ENCODE measurements at regions not wholly inside any gene's neighbourhood (a gene's known extent, or its start where the extent isn't known, plus 50 kb on each side); places are given as distances from the start of the nearest gene placed in this dataset.
"Not testable (repeated sequence)": the region's sequence is repeated elsewhere in the genome, so short reads cannot be mapped to it uniquely, and the experiment has no call there.

DNA sequence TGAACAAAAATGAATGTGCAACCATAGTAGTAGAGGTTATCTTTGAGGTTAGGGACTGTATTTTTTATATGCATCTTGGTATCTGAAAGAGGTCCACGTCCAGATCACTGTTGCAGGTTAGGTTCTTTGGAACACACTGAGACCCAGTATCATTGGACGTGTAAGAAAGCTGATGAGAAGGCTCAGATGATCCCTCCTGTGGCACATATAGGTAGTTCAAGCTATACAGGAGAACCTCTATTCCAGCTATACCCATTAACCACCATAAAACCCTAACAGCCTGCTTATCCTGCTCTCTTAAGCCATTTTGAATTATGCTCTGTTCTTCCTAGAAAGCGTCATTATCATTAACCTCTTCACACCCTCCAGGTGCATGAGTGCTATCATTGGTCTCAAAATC lies 930.7 kb upstream of the HS3ST1 start:
- intact Hi-C loops (cut with micrococcal nuclease) = no loop called here
- no peak overlapping the region for H3K27ac Mint-ChIP-seq
- no peaks in the 10 kb centered on the region for H3K4me1 Mint-ChIP-seq (ENCODE audit: low read depth)
- no peak overlapping the region for H3K4me3 Mint-ChIP-seq (ENCODE audit: low read depth)
- no peaks in the 10 kb centered on the region for H3K27me3 Mint-ChIP-seq (ENCODE audit: low read depth)
- H3K9me3 Mint-ChIP-seq = peaks cover 18% of the 10 kb centered on the region
- no peak for DNase-seq (ENCODE audit: low spot score)
- H3K36me3 Mint-ChIP-seq (ENCODE audit: low read depth) = no peaks in the 10 kb centered on the region

DNA sequence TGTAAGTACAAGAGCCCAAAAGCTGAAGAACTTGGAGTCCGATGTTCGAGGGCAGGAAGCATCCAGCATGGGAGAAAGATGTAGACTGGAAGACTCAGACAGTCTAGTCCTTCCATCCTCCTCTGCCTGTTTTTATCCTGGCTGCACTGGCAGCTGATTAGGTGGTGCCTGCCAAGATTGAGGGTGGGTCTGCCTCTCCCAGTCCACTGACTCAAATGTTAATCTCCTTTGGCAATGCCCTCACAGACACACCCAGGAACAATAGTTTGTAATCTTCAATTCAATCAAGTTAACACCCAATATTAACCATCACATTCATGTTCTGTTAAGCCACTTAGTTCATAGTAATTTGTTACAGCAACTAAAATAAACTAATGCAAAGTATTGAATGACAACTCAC lies 904.4 kb upstream of the HS3ST1 start:
- H3K36me3 Mint-ChIP-seq (ENCODE audit: low read depth); H3K27ac Mint-ChIP-seq; H3K4me1 Mint-ChIP-seq (ENCODE audit: low read depth); H3K27me3 Mint-ChIP-seq (ENCODE audit: low read depth); DNase-seq (ENCODE audit: low spot score); intact Hi-C loops (cut with micrococcal nuclease); H3K4me3 Mint-ChIP-seq (ENCODE audit: low read depth): not testable (repeated sequence)
- peaks cover 28% of the 10 kb centered on the region for H3K9me3 Mint-ChIP-seq

DNA sequence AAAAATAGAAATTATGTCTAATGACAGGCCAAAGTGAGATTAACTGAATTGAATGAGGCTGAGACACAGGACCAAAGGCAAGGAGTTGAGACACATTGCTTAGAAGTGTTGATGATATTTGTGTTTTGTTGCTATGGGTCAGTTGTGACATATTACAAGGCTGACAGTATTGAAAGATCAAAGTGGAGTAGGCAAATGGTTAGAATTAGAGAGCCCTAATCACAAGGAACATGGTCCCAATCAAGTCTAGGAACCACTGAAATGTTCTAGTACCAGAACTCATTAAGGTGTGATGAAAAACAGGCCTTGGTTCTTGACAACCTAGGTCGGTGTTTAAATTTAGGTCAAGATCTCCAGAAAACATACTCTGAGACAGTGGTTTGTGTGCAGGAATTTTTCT lies 896.3 kb upstream of the HS3ST1 start:
- peaks cover 13% of the 10 kb centered on the region for H3K9me3 Mint-ChIP-seq

DNA sequence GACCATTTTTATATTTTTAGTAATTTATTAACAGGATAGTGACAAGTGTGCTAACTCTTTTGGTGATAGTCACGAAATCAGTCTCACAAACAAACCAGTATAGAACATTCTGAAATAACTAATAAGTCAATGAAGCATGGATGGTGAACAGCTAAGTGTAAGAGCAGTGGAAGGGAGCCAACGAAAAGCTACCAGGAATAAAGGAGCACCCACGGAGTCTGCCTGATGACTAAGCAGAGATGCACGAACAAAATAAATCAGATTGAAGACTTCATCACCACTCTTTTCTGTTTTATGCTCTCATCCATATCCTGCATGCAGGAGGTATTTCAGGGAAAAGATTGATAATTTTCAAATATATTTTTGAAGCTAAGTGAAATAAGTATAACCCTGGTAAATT lies 891.1 kb upstream of the HS3ST1 start:
- Mint-ChIP-seq H3K4me1 (ENCODE audit: low read depth) (no peaks in the 10 kb centered on the region), H3K9me3 (peaks cover 9% of the 10 kb centered on the region), H3K36me3 (ENCODE audit: low read depth) (no peaks in the 10 kb centered on the region), H3K27me3 (ENCODE audit: low read depth) (no peaks in the 10 kb centered on the region), H3K27ac (no peak overlapping the region), H3K4me3 (ENCODE audit: low read depth) (no peak overlapping the region)
- intact Hi-C loops (cut with micrococcal nuclease) = no loop called here
- no peak for DNase-seq (ENCODE audit: low spot score)

More for the DNA sequence above, 896.3 kb upstream of the HS3ST1 start:
- intact Hi-C loops (cut with micrococcal nuclease) = no loop called here
- Mint-ChIP-seq H3K27ac (no peak overlapping the region), H3K4me1 (ENCODE audit: low read depth) (no peaks in the 10 kb centered on the region), H3K36me3 (ENCODE audit: low read depth) (no peaks in the 10 kb centered on the region), H3K4me3 (ENCODE audit: low read depth) (no peak overlapping the region), H3K27me3 (ENCODE audit: low read depth) (no peaks in the 10 kb centered on the region)
- no peak for DNase-seq (ENCODE audit: low spot score)

DNA sequence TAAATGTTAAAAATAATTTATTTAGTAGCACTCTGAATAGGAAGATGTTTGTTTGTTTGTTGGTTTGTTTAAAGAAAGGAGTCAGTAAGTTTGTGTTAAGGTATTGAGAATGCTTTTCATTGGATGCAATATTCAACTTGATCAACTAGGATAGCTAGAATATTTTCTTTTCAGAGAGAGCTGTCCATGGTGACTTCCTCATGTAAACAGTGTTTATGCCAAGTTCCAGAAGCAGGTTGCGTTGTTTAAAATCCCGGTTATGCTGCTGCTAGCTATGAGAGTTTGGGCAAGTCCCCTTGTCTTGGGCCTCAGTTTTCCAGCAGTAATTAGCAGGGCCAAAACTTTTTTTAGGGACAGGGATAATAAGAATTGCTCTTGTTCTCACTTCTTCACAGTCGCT lies 876.2 kb upstream of the HS3ST1 start:
- Mint-ChIP-seq H3K4me3 (ENCODE audit: low read depth) (no peak overlapping the region), H3K4me1 (ENCODE audit: low read depth) (no peaks in the 10 kb centered on the region), H3K36me3 (ENCODE audit: low read depth) (no peaks in the 10 kb centered on the region), H3K9me3 (peaks cover 53% of the 10 kb centered on the region), H3K27me3 (ENCODE audit: low read depth) (no peaks in the 10 kb centered on the region), H3K27ac (no peak overlapping the region)
- intact Hi-C loops (cut with micrococcal nuclease) = no loop called here
- DNase-seq (ENCODE audit: low spot score) = no peak

DNA sequence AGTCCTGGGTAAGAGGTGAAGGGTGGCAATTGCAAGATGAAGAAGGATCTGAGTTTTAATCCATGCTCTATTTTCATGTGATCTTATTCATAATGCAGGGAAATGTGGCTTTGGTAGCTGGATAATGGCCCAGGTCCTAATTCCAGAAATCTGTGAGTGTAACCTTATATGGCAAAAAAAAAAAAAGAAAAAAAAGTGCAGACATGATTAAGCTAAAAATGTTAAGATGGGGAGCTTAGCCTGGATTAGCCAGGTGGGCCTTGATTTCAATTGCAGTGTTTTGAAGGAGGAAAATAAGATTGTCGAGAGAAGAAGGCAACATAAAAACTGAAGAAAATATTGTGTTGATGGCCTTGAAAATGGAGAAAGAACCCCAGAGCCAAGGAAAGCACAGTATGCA lies 867.7 kb upstream of the HS3ST1 start:
- Mint-ChIP-seq H3K27me3 (ENCODE audit: low read depth) (no peaks in the 10 kb centered on the region), H3K27ac (no peak overlapping the region), H3K36me3 (ENCODE audit: low read depth) (no peaks in the 10 kb centered on the region), H3K9me3 (peaks cover 24% of the 10 kb centered on the region), H3K4me3 (ENCODE audit: low read depth) (no peak overlapping the region), H3K4me1 (ENCODE audit: low read depth) (no peaks in the 10 kb centered on the region)
- DNase-seq (ENCODE audit: low spot score) = no peak
- intact Hi-C loops (cut with micrococcal nuclease) = no loop called here

DNA sequence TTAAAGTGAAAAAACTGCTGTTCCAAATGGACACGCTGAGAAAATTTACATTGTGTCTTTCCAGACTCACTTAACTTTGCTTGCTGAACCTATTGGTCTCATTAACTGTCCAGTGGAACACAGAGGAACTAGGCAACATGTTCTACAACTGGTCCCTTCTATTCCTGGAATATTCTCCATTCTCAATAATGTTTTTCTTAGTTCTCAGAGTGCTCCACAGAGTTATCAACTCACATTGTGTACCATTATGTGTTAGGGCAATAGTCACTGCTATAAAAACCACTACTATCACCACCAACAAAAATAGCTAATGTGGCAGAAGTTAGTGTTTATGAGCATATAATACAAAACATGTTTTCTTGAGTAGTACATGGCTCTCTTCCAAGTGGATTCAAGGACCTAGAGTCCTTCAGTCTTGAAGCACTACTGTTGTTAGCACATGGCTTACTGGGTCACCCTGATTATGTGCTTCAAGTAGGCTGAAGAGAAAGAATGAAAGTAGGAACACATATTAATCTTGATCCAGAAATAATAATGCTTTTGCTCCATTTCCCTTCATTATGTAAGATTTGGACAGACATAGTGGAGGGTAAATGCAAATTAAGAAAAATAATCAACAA lies 865.3 kb upstream of the HS3ST1 start:
- DNase-seq (ENCODE audit: low spot score) = no peak
- Mint-ChIP-seq H3K36me3 (ENCODE audit: low read depth) (no peaks in the 10 kb centered on the region), H3K27ac (no peak overlapping the region), H3K9me3 (peaks cover 11% of the 10 kb centered on the region), H3K4me3 (ENCODE audit: low read depth) (no peak overlapping the region), H3K4me1 (ENCODE audit: low read depth) (no peaks in the 10 kb centered on the region), H3K27me3 (ENCODE audit: low read depth) (no peaks in the 10 kb centered on the region)
- intact Hi-C loops (cut with micrococcal nuclease) = no loop called here

DNA sequence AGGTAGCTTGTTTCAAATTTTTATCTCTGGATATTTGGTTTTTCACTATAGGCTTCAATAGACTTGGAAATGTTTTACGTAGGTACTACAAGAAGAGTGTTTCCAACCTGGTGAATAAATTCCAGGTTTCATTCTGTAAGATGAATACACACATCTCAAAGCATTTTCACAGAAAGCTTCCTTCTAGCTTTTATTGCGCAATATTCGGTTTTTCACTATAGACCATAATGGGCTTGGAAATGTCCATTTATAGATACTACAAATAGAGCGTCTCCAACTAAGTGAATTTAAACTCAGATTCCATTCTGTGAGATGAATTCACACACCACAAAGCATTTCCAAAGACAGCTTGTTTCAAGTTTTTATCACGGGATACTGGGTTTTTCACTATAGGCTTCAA lies 857.7 kb upstream of the HS3ST1 start:
- no peaks in the 10 kb centered on the region for H3K36me3 Mint-ChIP-seq (ENCODE audit: low read depth)
- intact Hi-C loops (cut with micrococcal nuclease) = no loop called here
- peaks cover 17% of the 10 kb centered on the region for H3K9me3 Mint-ChIP-seq
- no peaks in the 10 kb centered on the region for H3K27me3 Mint-ChIP-seq (ENCODE audit: low read depth)
- no peak overlapping the region for H3K27ac Mint-ChIP-seq
- no peak for DNase-seq (ENCODE audit: low spot score)
- no peaks in the 10 kb centered on the region for H3K4me1 Mint-ChIP-seq (ENCODE audit: low read depth)
- H3K4me3 Mint-ChIP-seq (ENCODE audit: low read depth) = no peak overlapping the region

DNA sequence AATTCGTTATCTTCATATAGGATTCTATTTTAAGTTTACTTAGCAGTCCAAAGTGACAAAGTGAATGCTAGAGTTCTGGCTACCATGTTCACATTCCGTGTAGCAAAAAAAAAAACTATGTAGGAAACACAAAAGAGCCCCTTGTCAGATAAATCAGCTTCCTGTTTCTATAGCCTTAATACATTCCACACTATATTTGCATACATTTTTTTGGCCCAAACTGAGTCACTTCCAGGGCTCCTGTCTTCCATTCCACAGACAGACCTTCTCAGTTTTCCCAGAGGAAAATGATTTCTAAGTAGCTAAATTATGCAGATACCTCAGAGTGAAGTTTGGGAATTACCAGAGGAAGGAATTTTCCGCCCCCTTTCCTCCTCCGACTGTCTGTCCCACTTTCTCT lies 841.9 kb upstream of the HS3ST1 start:
- intact Hi-C loops (cut with micrococcal nuclease) = no loop called here

DNA sequence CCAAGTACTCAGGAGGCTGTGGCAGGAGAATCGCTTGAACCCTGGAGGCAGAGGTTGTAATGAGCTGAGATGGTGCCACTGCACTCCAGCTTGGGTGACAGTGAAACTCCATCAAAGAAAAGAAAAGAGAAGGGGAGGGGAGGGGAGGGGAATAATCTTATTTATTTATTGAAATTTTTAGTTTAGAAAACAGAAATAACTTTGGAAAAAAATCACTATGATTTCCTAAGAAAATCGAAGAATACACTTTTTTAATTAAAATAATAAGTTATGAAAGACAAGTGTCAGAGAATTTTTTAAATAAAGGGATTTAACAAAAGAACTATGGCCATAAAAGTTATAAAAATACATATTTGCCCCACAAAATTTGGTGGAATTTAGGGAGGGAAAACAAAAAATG lies 836.9 kb upstream of the HS3ST1 start:
- intact Hi-C loops (cut with micrococcal nuclease) = no loop called here
- no peaks in the 10 kb centered on the region for H3K27me3 Mint-ChIP-seq (ENCODE audit: low read depth)
- H3K4me3 Mint-ChIP-seq (ENCODE audit: low read depth) = no peak overlapping the region
- H3K27ac Mint-ChIP-seq = no peak overlapping the region
- DNase-seq (ENCODE audit: low spot score) = no peak
- H3K4me1 Mint-ChIP-seq (ENCODE audit: low read depth) = no peaks in the 10 kb centered on the region
- H3K9me3 Mint-ChIP-seq = peaks cover 12% of the 10 kb centered on the region
- H3K36me3 Mint-ChIP-seq (ENCODE audit: low read depth) = no peaks in the 10 kb centered on the region

More for the DNA sequence above, 841.9 kb upstream of the HS3ST1 start:
- DNase-seq (ENCODE audit: low spot score) = no peak
- Mint-ChIP-seq H3K4me1 (ENCODE audit: low read depth) (no peaks in the 10 kb centered on the region), H3K27ac (no peak overlapping the region), H3K4me3 (ENCODE audit: low read depth) (no peak overlapping the region), H3K27me3 (ENCODE audit: low read depth) (no peaks in the 10 kb centered on the region), H3K36me3 (ENCODE audit: low read depth) (no peaks in the 10 kb centered on the region), H3K9me3 (peaks cover 14% of the 10 kb centered on the region)

DNA sequence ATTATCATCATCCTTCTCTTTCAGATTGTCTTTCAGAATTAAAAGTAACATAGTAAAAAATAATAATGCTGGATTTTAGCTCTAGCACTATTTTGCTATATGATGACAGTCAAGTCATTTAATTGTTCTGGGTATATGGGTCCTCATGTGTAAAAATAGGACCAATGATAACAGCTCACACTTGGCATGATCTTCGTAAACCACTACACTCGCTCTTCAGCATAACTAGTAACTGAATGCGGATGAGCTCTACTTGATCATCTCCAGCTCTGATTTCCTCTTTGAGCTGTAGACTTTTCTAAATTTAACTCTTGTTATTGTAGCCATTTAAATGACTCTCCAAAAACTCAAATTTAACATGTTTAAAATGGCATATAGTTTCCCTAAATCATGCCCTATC lies 831.8 kb upstream of the HS3ST1 start:
- no peaks in the 10 kb centered on the region for H3K27me3 Mint-ChIP-seq (ENCODE audit: low read depth)
- H3K36me3 Mint-ChIP-seq (ENCODE audit: low read depth) = no peaks in the 10 kb centered on the region
- no peak for DNase-seq (ENCODE audit: low spot score)
- H3K9me3 Mint-ChIP-seq = peaks cover 23% of the 10 kb centered on the region
- H3K27ac Mint-ChIP-seq = no peak overlapping the region
- intact Hi-C loops (cut with micrococcal nuclease) = no loop called here
- no peaks in the 10 kb centered on the region for H3K4me1 Mint-ChIP-seq (ENCODE audit: low read depth)
- H3K4me3 Mint-ChIP-seq (ENCODE audit: low read depth) = no peak overlapping the region

DNA sequence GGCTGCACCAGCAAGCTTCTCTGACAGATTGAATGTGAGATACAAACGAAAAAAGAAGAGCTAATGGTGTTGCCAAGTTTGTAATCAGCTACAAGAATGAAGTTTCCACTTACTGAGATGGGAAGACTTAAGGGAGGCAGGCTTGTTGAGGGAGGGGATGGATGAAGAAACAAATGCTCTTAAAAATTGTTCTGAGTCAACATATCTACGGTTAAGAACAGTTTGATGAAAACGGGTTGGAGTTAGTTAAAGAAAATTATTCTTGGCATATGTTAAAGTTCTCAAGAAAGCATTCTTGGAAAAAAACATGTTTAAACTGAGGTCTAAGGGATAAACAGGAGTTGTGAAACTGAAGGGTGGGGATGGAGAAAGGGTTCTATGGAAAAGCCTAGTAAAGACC lies 816.3 kb upstream of the HS3ST1 start:
- H3K36me3 Mint-ChIP-seq (ENCODE audit: low read depth) = no peaks in the 10 kb centered on the region
- H3K27ac Mint-ChIP-seq = no peak overlapping the region
- H3K27me3 Mint-ChIP-seq (ENCODE audit: low read depth) = no peaks in the 10 kb centered on the region
- no peaks in the 10 kb centered on the region for H3K4me1 Mint-ChIP-seq (ENCODE audit: low read depth)
- no peak for DNase-seq (ENCODE audit: low spot score)
- H3K9me3 Mint-ChIP-seq = peaks cover 43% of the 10 kb centered on the region
- no peak overlapping the region for H3K4me3 Mint-ChIP-seq (ENCODE audit: low read depth)
- intact Hi-C loops (cut with micrococcal nuclease) = no loop called here

DNA sequence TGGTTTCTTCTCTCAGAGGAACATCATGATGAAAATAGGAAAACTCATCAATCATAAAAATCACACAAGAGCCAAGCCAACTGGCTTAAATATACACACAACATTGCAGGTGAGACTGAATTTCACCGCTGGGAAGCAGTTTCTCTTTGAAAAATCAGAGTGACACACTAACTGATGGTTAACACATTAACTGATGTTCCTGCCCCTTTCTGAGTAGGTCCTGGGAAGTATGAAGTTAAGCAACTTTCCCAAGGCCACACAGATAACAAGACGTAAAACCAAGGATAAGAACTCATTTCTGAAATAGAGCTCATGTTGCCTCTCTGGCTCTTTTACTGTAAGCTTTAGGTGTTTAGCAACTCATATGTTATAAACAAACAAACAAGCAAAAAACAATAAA lies 813.7 kb upstream of the HS3ST1 start:
- intact Hi-C loops (cut with micrococcal nuclease) = no loop called here
- Mint-ChIP-seq H3K36me3 (ENCODE audit: low read depth) (no peaks in the 10 kb centered on the region), H3K27me3 (ENCODE audit: low read depth) (no peaks in the 10 kb centered on the region), H3K4me3 (ENCODE audit: low read depth) (no peak overlapping the region), H3K27ac (no peak overlapping the region), H3K4me1 (ENCODE audit: low read depth) (no peaks in the 10 kb centered on the region), H3K9me3 (peaks cover 37% of the 10 kb centered on the region)
- no peak for DNase-seq (ENCODE audit: low spot score)
